OCI-LY1 (cell line): ENCODE measurements at regions not wholly inside any gene's neighbourhood (a gene's known extent, or its start where the extent isn't known, plus 50 kb on each side); places are given as distances from the start of the nearest gene placed in this dataset.

ENCODE experiments used
- H2AFZ ChIP-seq: fragments of 200-600 bp; sonication (generic), shearing (Covaris generic); 2 replicates; pipeline ENCODE4 v1.6.0; 2014; ENCODE audit warnings: antibody characterized with exemption, mild to moderate bottlenecking, low read length
- H3F3A ChIP-seq: fragments of 200-600 bp; sonication (generic), shearing (Covaris generic); 2 replicates; pipeline ENCODE4 v1.6.0; 2014; ENCODE audit warnings: mild to moderate bottlenecking, antibody characterized with exemption, low read length, moderate library complexity; ENCODE audit not compliant: insufficient read depth
- H3K27ac ChIP-seq: fragments of 200-600 bp; sonication (generic); 2 replicates; pipeline ENCODE4 v1.5.1; 2014; ENCODE audit warnings: low read length, mixed run types, mild to moderate bottlenecking, low read depth; ENCODE audit not compliant: poor library complexity, severe bottlenecking
- H3K27me3 ChIP-seq: fragments of 200-600 bp; sonication (generic); 2 replicates; pipeline ENCODE4 v1.6.0; 2014; ENCODE audit warnings: antibody characterized with exemption, mild to moderate bottlenecking, low read length, moderate library complexity; ENCODE audit not compliant: insufficient read depth
- H3K36me3 ChIP-seq: fragments of 200-600 bp; sonication (generic); 2 replicates; pipeline ENCODE4 v1.6.1; 2014; ENCODE audit warnings: mild to moderate bottlenecking, antibody characterized with exemption, low read length, moderate library complexity, mixed read lengths; ENCODE audit not compliant: insufficient read depth
- H3K4me1 ChIP-seq: fragments of 200-600 bp; sonication (generic); 2 replicates; pipeline ENCODE4 v1.5.1; 2014; ENCODE audit warnings: mild to moderate bottlenecking, low read length, moderate library complexity; ENCODE audit not compliant: insufficient read depth, severe bottlenecking
- H3K4me2 ChIP-seq: fragments of 200-600 bp; sonication (generic), shearing (Covaris generic); 2 replicates; pipeline ENCODE4 v1.6.1; 2014; ENCODE audit warnings: low read length
- H3K4me3 ChIP-seq: fragments of 200-600 bp; sonication (generic); 2 replicates; pipeline ENCODE4 v1.5.1; 2014; ENCODE audit warnings: low read length, low read depth, mild to moderate bottlenecking, mixed read lengths; ENCODE audit not compliant: poor library complexity, severe bottlenecking
- H3K79me2 ChIP-seq: fragments of 200-600 bp; shearing (Covaris generic); 2 replicates; pipeline ENCODE4 v1.6.1; 2016; ENCODE audit warnings: mixed run types, low read length, mixed read lengths; ENCODE audit not compliant: insufficient read depth
- H3K9ac ChIP-seq: fragments of 200-600 bp; sonication (generic), shearing (Covaris generic); 2 replicates; pipeline ENCODE4 v1.6.1; 2014; ENCODE audit warnings: mild to moderate bottlenecking, low read length, mixed read lengths
- H3K9me2 ChIP-seq: fragments of 200-600 bp; sonication (generic), shearing (Covaris generic); 2 replicates; pipeline ENCODE4 v1.6.1; 2014; ENCODE audit warnings: low read depth, mild to moderate bottlenecking, low read length, mixed read lengths
- H3K9me3 ChIP-seq: fragments of 200-600 bp; shearing (Covaris generic); 2 replicates; pipeline ENCODE4 v1.6.1; 2014; ENCODE audit warnings: low read length, mixed read lengths
- H4K20me1 ChIP-seq: fragments of 200-600 bp; sonication (generic), shearing (Covaris generic); 2 replicates; pipeline ENCODE4 v1.6.0; 2016; ENCODE audit warnings: mild to moderate bottlenecking, low read length; ENCODE audit not compliant: insufficient read depth
- EZH2 ChIP-seq: fragments of 200-600 bp; sonication (generic), shearing (Covaris generic); IDR thresholded peaks from 2 replicates; pipeline ENCODE4 v1.8.0; 2017; ENCODE audit warnings: borderline replicate concordance, mixed run types, mild to moderate bottlenecking, antibody characterized with exemption, low read length, moderate library complexity, mixed read lengths
- TF ChIP-seq, protein P1 (sequence below): fragments of 200-600 bp; sonication (generic), shearing (Covaris generic); IDR thresholded peaks from 2 replicates; pipeline ENCODE4 v1.5.1; 2017; ENCODE audit warnings: mild to moderate bottlenecking, antibody characterized with exemption, low read length, moderate library complexity, mixed read lengths

- Histone ChIP-seq H3F3A (no peaks in the 10 kb centered on the region), H3K79me2 (no peaks in the 10 kb centered on the region), H3K36me3 (no peaks in the 10 kb centered on the region), H3K27me3 (no peaks in the 10 kb centered on the region), H3K27ac (no peak overlapping the region), H4K20me1 (no peaks in the 10 kb centered on the region), H3K9me3 (no peaks in the 10 kb centered on the region), H3K9ac (no peak overlapping the region), H3K4me2 (no peak overlapping the region), H3K9me2 (no peaks in the 10 kb centered on the region), H2AFZ (no peak overlapping the region), H3K4me1 (no peaks in the 10 kb centered on the region), H3K4me3 (no peak overlapping the region)
- TF ChIP-seq, protein P1, sequence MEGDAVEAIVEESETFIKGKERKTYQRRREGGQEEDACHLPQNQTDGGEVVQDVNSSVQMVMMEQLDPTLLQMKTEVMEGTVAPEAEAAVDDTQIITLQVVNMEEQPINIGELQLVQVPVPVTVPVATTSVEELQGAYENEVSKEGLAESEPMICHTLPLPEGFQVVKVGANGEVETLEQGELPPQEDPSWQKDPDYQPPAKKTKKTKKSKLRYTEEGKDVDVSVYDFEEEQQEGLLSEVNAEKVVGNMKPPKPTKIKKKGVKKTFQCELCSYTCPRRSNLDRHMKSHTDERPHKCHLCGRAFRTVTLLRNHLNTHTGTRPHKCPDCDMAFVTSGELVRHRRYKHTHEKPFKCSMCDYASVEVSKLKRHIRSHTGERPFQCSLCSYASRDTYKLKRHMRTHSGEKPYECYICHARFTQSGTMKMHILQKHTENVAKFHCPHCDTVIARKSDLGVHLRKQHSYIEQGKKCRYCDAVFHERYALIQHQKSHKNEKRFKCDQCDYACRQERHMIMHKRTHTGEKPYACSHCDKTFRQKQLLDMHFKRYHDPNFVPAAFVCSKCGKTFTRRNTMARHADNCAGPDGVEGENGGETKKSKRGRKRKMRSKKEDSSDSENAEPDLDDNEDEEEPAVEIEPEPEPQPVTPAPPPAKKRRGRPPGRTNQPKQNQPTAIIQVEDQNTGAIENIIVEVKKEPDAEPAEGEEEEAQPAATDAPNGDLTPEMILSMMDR = no peak
- no peak for TF ChIP-seq EZH2
These were observed 258.3 kb upstream of the KAZN start for GRCh38 chr1:14340002-14340785.

DNA sequence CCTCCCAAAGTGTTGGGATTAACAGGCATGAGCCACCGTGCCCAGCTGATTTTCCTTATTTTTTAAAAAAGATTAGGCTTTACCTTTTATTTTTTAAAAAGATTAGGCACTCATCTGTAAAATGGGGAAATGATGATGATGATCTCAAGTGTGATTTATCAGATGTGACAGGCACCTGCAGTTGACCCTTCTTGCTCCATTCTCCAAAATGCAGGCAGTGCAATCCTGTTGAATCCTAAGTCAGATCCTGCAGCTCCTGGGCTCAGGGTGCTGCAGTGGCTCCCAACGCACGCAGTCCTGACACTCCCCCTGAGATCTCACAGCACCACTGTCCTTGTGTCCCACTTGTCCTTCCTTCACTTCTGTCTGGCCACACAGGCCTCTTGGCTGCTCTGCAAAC lies 257.3 kb upstream of the KAZN start:
- H3K4me1 ChIP-seq = no peaks in the 10 kb centered on the region
- TF ChIP-seq, protein P1 = no peak
- TF ChIP-seq EZH2 = no peak
- H3K9me3 ChIP-seq = no peaks in the 10 kb centered on the region
- no peak overlapping the region for H3K4me3 ChIP-seq
- H3K27ac ChIP-seq = no peak overlapping the region
- H3K36me3 ChIP-seq = no peaks in the 10 kb centered on the region
- H3K4me2 ChIP-seq = no peak overlapping the region
- no peaks in the 10 kb centered on the region for H3K79me2 ChIP-seq
- no peaks in the 10 kb centered on the region for H3K9me2 ChIP-seq
- no peaks in the 10 kb centered on the region for H4K20me1 ChIP-seq
- H3F3A ChIP-seq = no peaks in the 10 kb centered on the region
- H2AFZ ChIP-seq = no peak overlapping the region
- H3K27me3 ChIP-seq = no peaks in the 10 kb centered on the region
- H3K9ac ChIP-seq = no peak overlapping the region

GRCh38 chr1:14345946-14346550 lies 252.4 kb upstream of the KAZN start:
- no peak for TF ChIP-seq EZH2
- TF ChIP-seq, protein P1 = no peak
- no peaks in the 10 kb centered on the region for H3K9me3 ChIP-seq
- H3K4me1 ChIP-seq = no peaks in the 10 kb centered on the region
- H3K79me2 ChIP-seq = no peaks in the 10 kb centered on the region
- no peak overlapping the region for H3K9ac ChIP-seq
- H3F3A ChIP-seq = no peaks in the 10 kb centered on the region
- no peaks in the 10 kb centered on the region for H4K20me1 ChIP-seq
- H3K4me3 ChIP-seq = no peak overlapping the region
- no peaks in the 10 kb centered on the region for H3K36me3 ChIP-seq
- no peaks in the 10 kb centered on the region for H3K9me2 ChIP-seq
- no peak overlapping the region for H2AFZ ChIP-seq
- no peak overlapping the region for H3K4me2 ChIP-seq
- H3K27me3 ChIP-seq = no peaks in the 10 kb centered on the region
- H3K27ac ChIP-seq = no peak overlapping the region
